HEK293 (cell line): ENCODE measurements at regions not wholly inside any gene's neighbourhood (a gene's known extent, or its start where the extent isn't known, plus 50 kb on each side); places are given as distances from the start of the nearest gene placed in this dataset.

Source experiments
- CTCF ChIP-seq: fragments of 450-650 bp; formaldehyde crosslinking; IDR thresholded peaks from 2 replicates; pipeline ENCODE4 v1.5.1; 2016; ENCODE audit warnings: missing biosample characterization, missing genetic modification characterization
- KLF16 ChIP-seq: fragments of 450-650 bp; formaldehyde crosslinking; IDR thresholded peaks from 2 replicates; pipeline ENCODE4 v1.5.1; 2017; ENCODE audit warnings: missing biosample characterization, missing genetic modification characterization
- MYNN ChIP-seq: fragments of 450-650 bp; formaldehyde crosslinking; IDR thresholded peaks from 2 replicates; pipeline ENCODE4 v1.5.1; 2016; ENCODE audit warnings: missing biosample characterization, missing genetic modification characterization, borderline replicate concordance
- TSHZ1 ChIP-seq: fragments of 450-650 bp; formaldehyde crosslinking; IDR thresholded peaks from 2 replicates; pipeline ENCODE4 v1.5.1; 2016; ENCODE audit warnings: missing biosample characterization, missing genetic modification characterization, borderline replicate concordance
- WT1 ChIP-seq: fragments of 450-650 bp; formaldehyde crosslinking; IDR thresholded peaks from 2 replicates; pipeline ENCODE4 v1.5.1; 2016; ENCODE audit warnings: missing biosample characterization, missing genetic modification characterization
- ZNF16 ChIP-seq: fragments of 450-650 bp; formaldehyde crosslinking; IDR thresholded peaks from 2 replicates; pipeline ENCODE4 v1.5.1; 2016; ENCODE audit warnings: low read depth, missing biosample characterization, missing genetic modification characterization
- ZNF510 ChIP-seq: fragments of 450-650 bp; formaldehyde crosslinking; IDR thresholded peaks from 2 replicates; pipeline ENCODE4 v1.5.1; 2018; ENCODE audit warnings: mild to moderate bottlenecking, missing genetic modification characterization, missing biosample characterization; ENCODE audit not compliant: insufficient replicate concordance
- ZNF629 ChIP-seq: fragments of 450-650 bp; formaldehyde crosslinking; IDR thresholded peaks from 2 replicates; pipeline ENCODE4 v1.5.1; 2017; ENCODE audit warnings: missing biosample characterization, missing genetic modification characterization
- ZNF707 ChIP-seq: fragments of 450-650 bp; formaldehyde crosslinking; IDR thresholded peaks from 2 replicates; pipeline ENCODE4 v1.5.1; 2016; ENCODE audit warnings: missing biosample characterization, missing genetic modification characterization

- TF ChIP-seq CTCF (tag by site-specific recombination) (no peak), ZNF510 (tag by site-specific recombination) (no peak), KLF16 (tag by site-specific recombination) (no peak), ZNF16 (tag by site-specific recombination) (no peak), MYNN (no peak), ZNF707 (no peak), ZNF629 (tag by site-specific recombination) (no peak), WT1 (tag by site-specific recombination) (no peak), TSHZ1 (tag by site-specific recombination) (no peak)
These were observed 248.9 kb upstream of the ADGRL4 start for GRCh38 chr1:79255421-79255820.
